ENCODE measurements at regions not wholly inside any gene's neighbourhood (a gene's known extent, or its start where the extent isn't known, plus 50 kb on each side); places are given as distances from the start of the nearest gene placed in this dataset.

DNA sequence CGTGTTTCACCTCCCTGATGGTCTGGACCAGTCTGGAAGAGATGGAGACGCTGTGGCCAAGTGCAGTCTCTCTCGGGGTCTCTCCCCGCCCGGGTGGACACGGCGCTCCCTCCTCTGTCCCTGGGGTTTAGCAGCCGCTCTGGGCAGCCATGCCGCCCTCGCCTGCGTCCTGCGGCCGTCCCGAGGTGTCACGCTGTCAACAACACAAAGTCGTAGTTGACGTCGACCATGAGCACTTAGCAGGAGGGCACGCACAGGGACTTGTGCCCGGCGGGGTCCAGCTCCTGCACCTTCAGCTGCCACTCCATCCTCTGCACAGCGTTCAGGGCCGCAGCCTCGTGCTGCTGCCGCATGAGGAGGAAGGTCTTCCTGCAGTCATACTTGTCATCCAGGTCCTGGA is 368.9 kb downstream of the CDH9 start:
- no peak for DNase-seq

DNA sequence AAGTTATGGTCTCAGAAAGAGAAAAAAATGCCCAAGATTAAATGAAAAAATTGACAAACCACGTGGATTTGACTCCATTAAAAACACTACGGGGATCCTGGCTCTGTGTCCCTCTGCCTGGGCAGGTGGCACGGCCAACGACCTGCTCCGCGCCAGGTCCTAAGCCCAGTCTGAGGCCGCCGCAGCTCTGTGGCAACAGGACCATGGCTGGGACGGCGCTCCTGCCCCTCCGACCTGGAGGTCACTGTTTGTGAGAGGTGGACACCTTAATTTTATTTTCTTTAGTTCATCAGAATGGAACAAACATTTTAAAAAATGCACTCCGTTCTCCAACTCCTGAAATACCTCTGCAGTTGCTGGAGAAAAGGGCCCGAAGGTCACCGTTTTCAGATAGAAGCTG is 369.4 kb downstream of the CDH9 start:
- DNase-seq, result no peak

DNA sequence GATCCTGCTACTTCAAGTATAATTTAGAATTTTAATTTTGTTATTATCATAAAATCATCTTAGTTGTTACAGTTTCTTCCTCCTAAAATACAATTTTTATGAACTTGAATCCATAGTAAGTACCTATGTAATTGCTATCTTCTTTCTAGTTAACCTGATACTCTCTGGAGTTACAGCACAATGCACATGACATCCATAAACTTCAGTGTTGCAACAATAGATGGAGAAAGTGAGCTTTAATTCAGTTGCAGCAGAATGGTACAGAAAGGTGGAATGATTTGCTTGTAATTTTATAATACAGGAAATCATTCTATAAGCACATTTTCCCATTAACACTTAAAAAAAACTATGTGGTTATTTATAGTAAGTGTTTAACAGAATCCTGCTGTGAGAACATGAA is 372.0 kb downstream of the CDH9 start:
- DNase-seq, result no peak

DNA sequence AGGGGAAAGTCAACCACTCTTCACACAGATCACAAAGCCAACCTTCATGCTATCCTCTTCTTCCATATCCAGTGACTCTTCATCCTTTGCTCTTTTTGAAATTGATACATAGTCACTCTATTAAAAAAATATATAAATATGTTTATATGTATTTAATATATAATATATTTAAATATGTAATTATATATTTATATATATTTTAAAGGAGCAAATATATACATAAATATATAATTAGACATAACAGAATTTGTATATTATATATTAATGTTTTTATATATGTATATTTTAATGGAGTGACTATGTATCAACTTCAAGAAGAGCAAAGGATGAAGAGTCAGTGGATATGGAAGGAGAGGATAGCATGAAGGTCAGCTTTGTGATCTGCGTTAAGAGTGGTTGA is 374.9 kb downstream of the CDH9 start:
- DNase-seq, result no peak

DNA sequence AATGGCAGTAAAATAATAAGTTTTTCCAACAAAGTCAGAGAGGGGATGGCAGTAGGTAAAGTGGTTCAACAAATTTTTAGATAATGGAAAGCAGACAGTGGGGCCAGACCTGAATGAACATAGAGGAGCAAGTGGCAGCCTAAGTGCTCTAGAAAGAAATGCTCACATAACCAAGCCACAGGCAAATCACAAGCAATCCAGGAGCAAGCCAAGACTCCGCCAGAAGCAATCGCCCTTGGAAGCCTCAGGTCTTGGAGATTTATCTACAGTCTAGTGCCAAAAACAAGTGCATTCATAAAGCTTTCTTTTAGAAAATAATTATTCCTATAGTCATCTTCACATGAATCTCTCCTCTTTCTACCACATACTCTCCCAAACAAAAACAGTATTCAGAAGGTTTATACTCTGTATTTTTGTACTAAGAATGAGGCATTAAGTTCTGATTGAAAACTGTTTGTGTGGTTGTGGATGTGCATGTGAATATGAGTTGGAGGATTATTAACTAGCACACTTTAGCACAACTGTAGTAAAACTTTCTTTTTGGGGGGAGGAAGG is 375.5 kb downstream of the CDH9 start:
- DNase-seq, result no peak

DNA sequence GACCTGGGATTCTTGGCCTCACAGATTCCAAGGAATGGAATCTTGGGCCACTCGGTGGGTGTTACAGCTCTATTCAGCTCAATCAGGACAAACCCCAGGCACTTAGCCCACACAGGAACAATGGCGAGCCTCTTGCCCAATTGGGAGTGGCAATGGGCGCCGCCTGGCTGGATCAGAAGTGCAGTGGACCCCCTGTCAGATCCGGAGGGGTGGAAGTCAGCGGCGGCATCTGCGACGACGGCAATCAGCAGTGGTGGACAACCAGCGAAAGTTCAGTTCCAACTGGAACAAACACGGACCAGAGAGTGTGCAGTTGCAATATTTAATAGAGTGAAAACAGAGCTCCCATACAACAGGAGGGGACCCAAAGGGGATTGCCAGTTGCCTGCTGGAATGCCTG is 378.3 kb downstream of the CDH9 start:
- no peak for DNase-seq

DNA sequence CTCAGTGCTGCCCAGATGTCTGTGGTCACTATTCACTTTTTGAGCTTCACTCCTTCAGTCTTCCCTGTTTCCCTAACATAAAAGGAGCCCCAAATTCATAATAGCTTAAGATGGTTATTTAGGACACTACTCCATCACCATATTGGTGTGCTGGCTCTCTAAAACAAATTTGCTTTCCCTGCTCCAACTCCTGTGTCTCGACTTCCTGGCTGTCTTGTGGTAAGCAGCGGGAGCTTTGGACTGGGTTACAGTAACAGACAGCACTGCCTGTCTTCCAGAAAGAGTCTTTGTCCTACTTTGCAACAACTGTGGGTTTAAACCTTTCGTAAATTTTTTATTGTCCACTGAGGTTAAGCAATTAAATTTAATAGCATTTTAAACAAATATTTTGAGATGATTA is 389.4 kb downstream of the CDH9 start:
- DNase-seq, result peak; percentile 18

DNA sequence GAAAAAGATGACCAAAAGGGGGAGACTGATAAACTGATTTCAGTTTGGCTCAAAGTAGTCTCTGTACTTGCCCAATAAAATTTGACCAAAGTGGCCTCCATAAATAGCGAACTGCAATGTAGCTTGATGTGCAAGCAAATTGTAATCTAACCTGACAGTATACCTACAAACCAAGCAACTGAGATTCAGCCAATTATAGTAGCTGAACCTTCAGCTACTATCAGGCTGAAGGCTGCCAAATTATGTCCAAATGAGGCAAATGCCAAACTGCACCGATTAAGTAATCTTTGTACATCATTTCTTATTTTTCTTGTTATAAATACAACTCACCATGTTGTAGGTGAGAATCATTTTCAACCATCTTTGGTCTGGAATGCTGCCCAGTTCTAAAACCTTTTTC is 390.6 kb downstream of the CDH9 start:
- no peak for DNase-seq

DNA sequence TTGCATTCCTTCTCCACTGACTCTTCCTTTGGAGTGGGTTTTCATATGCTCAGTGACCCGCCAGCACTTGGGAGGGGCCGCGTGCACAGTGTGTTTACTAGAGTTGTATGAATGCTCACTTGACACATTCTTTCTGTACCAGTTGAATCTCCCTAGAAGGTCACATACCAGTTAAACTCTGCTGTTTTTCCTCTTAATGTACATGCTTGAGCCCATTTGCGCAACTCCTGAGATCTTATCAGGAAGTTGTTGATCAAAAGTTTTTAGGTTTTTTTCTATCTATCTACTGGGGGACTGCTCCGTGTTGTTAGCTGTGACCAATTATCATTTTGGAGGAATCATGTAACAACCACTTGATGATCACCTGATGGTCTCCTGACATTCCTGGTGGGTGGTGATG is 392.7 kb downstream of the CDH9 start:
- no peak for DNase-seq

DNA sequence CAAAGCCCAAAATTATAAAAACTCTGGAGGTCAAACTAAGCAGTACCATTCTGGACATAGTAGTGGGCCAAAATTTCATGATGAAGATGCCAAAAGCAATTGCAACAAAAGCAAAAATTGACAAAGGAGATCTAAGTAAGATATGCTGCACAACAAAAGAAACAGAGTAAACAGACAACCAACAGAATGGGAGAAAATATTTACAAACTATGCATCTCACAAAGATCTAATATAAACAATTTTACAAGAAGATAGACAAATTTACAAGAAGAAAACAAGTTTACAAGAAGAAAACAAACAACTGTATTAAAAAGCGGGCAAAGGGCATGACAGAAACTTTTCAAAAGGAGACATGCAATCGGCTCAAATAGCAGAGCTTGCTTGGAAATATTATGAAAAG is 396.9 kb downstream of the CDH9 start:
- no peak for DNase-seq

DNA sequence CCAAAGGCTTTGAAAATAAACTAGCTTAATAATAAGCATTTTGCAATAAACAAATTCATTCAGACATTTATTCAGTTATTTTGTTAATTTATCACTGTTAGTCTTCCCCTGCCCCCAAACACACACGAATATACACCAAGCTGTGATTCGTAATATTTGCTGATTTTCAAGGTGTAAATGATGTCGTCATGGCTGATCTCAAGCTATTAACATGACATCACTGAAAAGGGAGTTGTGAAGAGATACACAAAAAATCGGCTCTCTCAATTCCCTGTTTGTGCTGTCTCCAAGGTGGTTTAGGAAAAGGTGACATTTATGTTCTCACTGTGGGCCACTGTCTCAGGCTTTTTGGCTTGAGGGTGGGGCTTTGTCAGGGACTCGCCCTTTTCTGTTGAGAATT is 413.3 kb downstream of the CDH9 start:
- DNase-seq, result no peak

DNA sequence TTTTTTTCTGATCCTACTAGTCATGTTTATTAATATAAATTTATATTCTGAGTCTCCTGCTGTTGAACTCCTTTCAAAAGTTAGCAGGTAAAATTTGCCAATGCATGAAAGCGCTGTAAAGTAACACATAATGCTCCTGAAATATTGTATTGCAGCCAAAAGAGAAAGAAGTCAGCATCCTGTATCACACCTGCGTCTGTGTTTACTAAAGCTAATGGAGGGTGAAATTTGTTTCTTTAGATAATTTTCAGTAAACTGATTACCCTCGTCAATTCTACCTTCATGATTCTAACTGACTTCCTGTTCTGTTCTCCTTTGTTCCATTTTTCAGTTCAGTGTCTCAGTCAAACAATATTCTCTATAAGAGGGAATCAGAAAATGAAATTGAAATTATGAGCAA is 415.4 kb downstream of the CDH9 start:
- DNase-seq, result no peak

DNA sequence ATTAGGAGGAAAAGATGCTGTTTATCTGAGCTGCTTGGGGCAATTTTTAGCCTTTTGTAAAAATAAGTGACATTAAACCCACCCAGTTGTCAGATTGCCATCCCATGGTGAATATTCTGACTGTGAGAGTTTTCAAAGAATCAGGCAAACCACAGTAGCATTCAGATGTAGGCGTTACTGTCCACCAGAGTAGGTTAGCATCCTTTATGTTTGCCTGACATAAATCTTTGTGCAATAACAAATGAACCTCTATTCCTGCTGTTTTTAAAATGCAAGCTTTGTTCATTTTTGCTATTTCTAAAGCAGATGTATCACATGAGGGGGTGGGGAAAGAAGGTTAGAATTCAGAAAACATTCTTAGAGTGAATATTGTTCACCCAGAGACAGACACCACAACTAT is 427.8 kb downstream of the CDH9 start:
- DNase-seq, result no peak

DNA sequence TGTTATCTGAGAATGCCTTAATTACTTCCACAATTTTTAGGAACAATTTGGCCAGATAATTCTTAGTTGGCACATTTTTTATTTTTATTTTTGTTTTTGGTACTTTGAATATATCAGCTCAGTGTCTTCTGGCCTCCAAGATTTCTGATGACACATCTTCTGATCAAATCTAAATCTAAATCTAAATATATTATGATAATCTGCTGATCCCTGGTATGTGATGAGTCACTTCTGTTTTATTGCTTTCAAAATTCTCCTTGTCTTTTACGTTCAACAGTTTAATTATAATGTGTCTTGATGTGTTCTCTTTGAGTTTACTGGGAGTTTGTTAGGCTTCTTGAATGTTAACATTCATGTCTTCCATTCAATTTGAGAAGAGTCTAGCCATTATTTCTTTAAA is 436.8 kb downstream of the CDH9 start:
- DNase-seq, result no peak

DNA sequence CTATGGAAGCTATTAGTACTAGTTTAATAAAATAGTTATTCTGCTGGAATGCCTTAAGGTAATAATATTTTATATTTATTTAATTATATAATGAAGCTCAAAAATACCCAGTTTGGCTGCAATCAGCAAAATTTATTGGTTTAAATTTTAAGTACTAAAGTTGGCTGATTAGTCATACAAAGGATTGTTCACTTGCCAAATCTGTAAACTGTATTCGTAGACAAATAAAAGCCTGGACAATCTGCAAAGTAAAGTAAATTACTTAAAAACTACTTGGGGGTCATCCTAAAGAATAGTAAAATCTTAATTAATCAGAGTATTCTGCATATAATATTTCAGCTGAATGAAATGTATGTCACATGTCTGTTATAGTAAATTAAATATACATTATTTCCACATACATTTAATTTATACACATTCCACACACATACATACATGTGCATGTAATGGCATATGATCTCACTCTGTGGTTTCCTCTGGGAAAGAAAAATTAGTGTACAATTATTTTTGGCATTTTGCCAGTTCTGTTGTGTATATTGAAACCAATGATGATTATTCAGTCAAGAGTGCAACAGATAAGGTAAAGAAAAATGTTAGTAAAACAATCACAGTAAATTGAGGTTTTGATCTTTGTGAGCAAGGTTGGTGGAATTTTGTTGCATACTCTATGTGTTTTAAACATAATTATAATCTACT is 455.9 kb downstream of the CDH9 start:
- DNase-seq, result no peak

DNA sequence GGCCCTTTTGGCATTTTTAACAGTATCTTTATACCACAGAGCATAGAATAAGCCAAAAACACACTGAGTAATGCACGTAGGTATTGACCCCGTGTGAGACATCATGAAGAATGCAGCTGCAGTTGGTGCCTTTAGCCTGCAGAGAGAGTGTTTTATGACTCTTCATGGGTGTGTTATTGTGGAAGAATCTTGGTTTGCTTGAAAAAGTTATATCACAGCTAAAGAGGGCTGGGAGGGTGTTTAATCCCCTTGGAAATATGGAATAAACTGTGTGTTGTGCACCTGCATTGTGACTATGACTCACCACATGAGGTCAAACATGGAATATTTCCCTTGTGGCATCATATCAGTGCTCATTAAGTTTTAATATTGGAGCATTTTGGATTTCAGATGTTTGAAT is 458.7 kb downstream of the CDH9 start:
- no peak for DNase-seq

DNA sequence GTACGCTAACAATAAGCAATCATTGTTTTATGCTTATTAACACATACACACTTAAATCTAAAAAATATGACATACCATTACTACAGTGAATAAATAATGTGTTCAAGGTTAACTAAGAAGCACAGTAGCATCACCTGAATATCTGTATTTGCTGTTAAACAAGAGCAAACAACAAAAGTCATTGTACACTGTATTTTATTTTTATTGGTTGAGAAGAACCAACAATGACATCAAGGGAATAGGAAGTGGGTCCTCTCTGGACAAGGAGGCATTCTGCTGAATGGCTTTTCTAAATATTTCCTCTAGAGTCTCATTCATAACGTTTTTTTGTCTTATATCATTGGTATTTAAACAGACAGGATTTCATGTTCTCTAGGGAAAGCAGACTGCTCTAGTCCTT is 460.4 kb downstream of the CDH9 start:
- no peak for DNase-seq

DNA sequence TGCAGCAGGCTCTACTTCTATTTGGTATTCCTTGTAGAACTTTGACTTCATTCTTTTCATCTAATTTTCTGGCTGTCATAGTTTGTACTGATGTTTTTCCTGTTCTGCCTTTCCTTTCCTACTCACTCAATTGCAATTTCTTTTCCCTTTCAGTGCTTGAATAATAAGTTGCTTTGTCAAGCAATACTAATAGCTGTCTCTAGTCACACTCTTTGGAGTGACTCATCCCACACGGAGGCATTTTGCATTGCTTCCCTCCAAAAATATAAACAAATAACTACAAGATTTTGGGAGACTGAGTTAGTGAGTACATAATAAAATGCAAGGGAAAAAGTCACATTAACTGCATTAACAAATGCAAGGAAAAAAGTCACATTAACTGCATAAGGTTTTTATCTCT is 465.9 kb downstream of the CDH9 start:
- no peak for DNase-seq

DNA sequence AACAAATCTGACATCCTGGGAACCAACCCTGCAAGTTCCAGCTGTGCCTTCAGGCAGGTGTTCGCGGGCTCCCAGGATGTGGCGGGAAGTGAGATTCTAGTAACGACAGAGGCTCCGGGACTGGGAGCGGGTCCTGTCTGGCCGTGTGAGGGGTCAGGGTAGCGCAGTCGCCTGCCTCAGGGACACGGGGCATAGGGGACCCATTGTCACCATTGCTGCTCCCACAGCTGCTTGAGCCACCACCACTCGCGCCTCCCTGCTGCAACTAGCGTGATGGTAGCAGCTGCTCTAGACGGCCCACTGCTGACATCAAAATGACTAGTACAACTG is 468.5 kb downstream of the CDH9 start:
- no peak for DNase-seq

DNA sequence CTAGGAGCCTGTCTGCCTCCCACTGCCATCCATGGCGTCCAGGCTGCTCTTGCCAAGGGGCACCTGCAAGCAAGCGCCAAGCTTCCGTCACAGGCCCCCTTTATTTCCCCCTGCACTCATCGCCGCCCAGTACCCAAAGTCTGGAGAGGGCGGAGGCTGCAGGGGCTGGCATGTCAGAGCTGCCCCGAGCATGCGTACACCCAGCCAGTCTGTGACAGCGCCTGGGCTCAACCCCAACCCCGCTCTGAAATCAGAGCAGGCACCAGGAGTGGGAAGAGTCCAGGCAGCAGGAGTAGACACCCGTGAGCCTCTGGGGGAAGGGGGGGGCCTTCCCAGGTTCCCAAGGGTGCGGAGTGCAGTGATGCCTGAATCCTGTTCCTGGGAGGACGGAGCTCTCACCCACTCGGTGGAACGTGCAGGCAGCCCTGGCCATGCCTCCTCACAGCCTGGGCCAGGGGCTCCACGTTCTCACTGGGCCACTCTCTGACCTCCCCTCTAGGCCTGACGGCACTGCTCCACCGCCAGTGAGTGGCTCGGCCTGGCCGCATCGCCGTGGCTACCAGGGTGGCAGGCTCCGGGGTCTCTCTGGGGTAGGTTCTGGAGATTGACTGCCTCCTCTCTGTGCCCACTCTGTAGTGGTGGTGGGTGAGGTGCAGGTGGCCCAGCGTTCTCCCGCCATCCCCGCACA is 469.0 kb downstream of the CDH9 start:
- DNase-seq, result no peak

DNA sequence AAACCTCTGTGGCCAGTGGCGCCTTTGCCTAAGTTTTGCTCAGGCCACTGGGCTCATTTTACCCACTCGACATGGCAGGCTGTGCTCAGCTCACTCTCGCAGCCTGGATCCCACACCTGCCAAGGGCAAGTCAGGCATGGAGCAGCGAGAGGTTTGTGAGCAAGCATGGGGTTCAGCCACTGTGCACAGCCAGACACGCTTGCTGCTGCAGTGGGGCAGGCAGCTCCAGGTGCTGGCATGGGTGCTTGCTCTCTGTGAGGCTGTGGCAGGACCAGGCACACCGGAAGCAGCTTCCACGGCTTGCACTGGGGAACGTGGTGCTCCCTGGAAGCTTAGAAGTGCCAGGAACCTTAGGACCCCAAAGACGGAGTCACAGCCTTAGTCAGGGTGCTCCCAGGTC is 470.1 kb downstream of the CDH9 start:
- no peak for DNase-seq

DNA sequence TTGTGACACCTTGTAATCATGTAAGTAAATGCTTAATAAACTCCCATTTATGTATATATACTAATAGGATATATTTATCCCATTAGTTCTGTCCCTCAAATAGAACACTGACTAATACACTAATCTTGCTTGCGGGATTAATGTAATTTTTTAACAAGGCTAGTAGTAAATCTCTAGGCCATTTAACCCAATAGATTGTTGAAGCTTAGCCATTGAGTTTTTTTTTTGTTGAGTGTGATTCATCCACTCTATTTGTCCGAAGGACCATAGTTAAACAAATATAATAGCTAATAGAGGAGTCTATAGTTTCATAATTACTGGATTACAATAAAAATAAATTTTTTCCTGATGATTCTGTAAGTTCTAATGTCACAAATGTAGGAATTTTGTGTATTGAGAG is 474.4 kb downstream of the CDH9 start:
- DNase-seq, result no peak

DNA sequence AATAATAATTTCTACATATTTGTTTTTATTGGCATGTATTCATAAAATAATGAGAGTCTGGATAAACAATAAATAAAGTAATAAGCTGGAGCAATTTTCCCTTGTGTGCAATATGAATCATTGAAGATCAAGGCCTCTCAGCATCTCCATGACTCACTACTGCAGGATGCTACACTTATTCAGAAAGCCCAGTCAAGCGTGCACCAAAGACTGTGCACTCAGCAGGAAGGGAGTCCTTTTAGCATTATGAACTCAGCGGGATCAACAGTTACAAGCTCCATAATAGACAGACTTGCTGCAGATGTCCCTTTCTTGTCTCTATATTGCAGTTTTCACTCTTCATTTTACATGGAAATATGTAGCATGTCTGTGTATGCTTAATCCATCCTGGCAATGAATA is 485.3 kb downstream of the CDH9 start:
- no peak for DNase-seq

DNA sequence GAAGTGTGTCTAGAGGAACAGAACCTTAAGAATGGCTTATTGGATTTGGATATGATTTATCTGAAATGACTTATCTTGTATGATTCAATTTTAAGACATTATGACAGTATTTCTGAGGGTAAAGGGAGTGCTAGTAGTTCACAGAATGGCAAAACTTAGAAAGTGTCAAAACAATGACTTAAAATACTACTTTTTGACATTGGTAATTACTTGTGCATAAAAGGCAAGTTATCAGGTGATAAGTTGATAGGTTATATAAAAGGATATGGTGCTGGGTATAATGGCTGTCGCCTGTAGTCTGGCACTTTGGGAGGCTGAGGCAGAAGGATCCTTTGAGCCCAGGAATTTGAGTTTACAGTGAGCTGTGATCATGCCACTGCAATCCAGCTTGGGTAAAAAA is 494.4 kb downstream of the CDH9 start:
- no peak for DNase-seq

DNA sequence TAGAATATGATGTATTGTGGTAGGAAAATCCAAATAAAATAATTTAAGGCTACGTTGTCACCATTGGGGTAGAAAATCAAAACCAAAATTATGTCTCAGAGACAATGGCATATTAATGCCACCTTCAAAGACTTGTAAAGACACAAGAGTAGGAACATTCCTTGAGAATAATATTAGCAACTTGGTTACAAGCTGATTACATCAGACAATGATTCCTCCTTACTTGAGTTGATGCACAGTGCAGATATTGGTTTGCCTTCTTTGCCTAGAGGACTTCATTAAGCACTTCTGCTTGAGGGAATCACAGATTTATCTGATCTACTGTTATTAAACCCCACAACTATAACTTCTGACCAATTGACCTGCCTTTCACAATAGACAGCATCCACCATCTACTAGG is 500.2 kb downstream of the CDH9 start:
- DNase-seq, result no peak
